CD4-positive, alpha-beta T cell (primary cell): ENCODE measurements at regions not wholly inside any gene's neighbourhood (a gene's known extent, or its start where the extent isn't known, plus 50 kb on each side); places are given as distances from the start of the nearest gene placed in this dataset.

Experiments
- ATAC-seq: fragments of 200-7000 bp; cut with Tn5 transposase; one replicate; pipeline ENCODE4 v1.10.0; 2022; ENCODE audit warnings: mild to moderate bottlenecking; ENCODE audit not compliant: poor library complexity
- CTCF ChIA-PET: fragments of 350-600 bp; sonication (Branson Sonifier 250); formaldehyde crosslinking; loops from one replicate; lab custom pipeline; 2021; ENCODE audit warnings: antibody characterized with exemption, inconsistent platforms; lab: Charles Lee
- POLR2A ChIA-PET: fragments of 350-600 bp; sonication (Branson Sonifier 250); formaldehyde crosslinking; loops from one replicate; lab custom pipeline; 2021; ENCODE audit warnings: antibody characterized with exemption, inconsistent platforms; lab: Charles Lee
- DNase-seq, 14 experiments: peaks; one replicate each; pipeline ENCODE4 v3.0.0-alpha.2; 2013 to 2020; ENCODE audit warnings: mixed read lengths in 2 of 14
- H3K27ac ChIP-seq, 2 donors: one replicate each; pipeline versions ENCODE4 v1.5.1 to v1.7.0; 2013; ENCODE audit warnings: low read length in 2 of 2, low read depth in 1 of 2, mild to moderate bottlenecking in 1 of 2
- H3K27me3 ChIP-seq, 2 experiments: 1 replicate in 1 of 2; 2 replicates in 1 of 2; pipeline versions ENCODE4 v1.6.1 to v1.7.0; 2013; ENCODE audit warnings: low read length in 2 of 2, control low read depth in 1 of 2, mild to moderate bottlenecking in 1 of 2, moderate library complexity in 1 of 2; ENCODE audit not compliant: insufficient read depth in 2 of 2, control insufficient read depth in 1 of 2
- H3K36me3 ChIP-seq: one replicate; pipeline ENCODE4 v1.6.1; 2013; ENCODE audit warnings: low read length, control low read depth; ENCODE audit not compliant: insufficient read depth
- H3K4me1 ChIP-seq: one replicate; pipeline ENCODE4 v1.6.1; 2013; ENCODE audit warnings: low read length, control low read depth; ENCODE audit not compliant: insufficient read depth
- H3K4me3 ChIP-seq: one replicate; pipeline ENCODE4 v1.5.1; 2013; ENCODE audit warnings: mild to moderate bottlenecking, low read length, moderate library complexity
- H3K9me3 ChIP-seq, 2 experiments: 1 replicate in 1 of 2; 2 replicates in 1 of 2; pipeline versions ENCODE4 v1.6.1 to v1.7.0; 2013; ENCODE audit warnings: low read length in 2 of 2, mild to moderate bottlenecking in 2 of 2, control low read depth in 1 of 2, moderate library complexity in 1 of 2; ENCODE audit not compliant: control insufficient read depth in 1 of 2, insufficient read depth in 1 of 2
- H3K27ac Mint-ChIP-seq: one replicate; pipeline ENCODE4 v1.8.0; 2020; ENCODE audit warnings: mixed read lengths
- H3K27me3 Mint-ChIP-seq: one replicate; pipeline ENCODE4 v1.8.0; 2021; ENCODE audit warnings: mixed read lengths
- H3K36me3 Mint-ChIP-seq: one replicate; pipeline ENCODE4 v1.8.0; 2021; ENCODE audit warnings: low read depth, mixed read lengths
- H3K4me1 Mint-ChIP-seq: one replicate; pipeline ENCODE4 v1.8.0; 2021; ENCODE audit warnings: low read depth, mixed read lengths
- H3K4me3 Mint-ChIP-seq: one replicate; pipeline ENCODE4 v1.8.0; 2020; ENCODE audit warnings: mild to moderate bottlenecking, mixed read lengths
- H3K9me3 Mint-ChIP-seq: one replicate; pipeline ENCODE4 v1.8.0; 2020; ENCODE audit warnings: mixed read lengths
- CTCF ChIP-seq: fragments of 200-600 bp; IDR thresholded peaks from one replicate; pipeline ENCODE4 v1.8.0; 2022; ENCODE audit warnings: antibody characterized with exemption, mild to moderate bottlenecking
- intact Hi-C, 2 experiments: fragments of 100-400 bp; cut with DNase I in 1 of 2; cut with micrococcal nuclease in 1 of 2; formaldehyde crosslinking; loops; one replicate each; pipeline versions ENCODE4 v1.15.1 to v1.9.0; 2023 to 2025; cut with DNase I, micrococcal nuclease

DNA sequence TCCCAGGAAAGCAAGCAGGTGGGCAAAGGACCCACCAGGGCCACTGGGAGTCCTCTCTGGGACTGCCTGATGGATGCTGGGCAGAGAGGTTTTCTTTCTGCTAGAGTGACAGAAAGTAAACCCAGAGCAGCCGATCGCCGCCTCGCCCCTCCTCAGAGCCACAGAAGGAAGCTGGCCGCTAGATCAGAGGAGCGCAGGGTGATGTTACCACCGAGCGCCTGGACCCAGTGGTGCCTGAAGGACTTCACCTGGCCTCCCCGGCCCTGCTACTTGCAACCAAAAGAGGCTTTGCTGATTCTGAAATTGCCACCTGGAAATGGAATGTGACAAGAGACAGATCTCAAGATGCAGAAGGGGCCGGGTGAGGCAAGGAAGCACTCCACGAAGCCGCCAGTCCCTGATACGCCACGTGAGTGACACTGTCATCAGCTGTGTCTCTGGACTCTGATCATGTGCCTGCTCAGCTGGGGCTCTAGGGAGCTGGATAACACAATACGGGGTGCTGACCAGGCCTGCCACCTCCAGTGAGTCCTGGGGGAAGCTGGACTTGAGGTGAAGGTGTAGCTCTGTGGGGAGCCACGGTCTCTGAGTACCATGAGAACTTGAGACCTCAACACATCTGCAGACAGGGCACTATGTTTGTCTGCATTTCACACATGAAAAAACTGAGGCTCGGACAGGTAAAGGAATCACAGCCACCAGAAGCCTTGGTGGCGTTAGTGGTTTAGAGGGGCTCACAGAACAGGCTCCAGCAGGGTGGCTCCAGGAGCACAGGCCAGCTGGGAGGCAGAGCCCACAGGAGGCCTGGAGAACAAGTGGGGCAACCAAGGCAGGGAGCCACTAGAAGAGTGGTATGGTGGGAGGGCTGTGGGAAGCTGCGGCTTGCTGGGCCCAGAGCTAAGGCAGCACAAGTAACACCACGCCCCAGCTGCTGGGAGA is 137.9 kb upstream of the PRR20G start:
- H3K4me1 Mint-ChIP-seq: no peaks in the 10 kb centered on the region
- CTCF ChIA-PET: no interaction called here
- H3K27me3 ChIP-seq: peaks cover 13 to 31% of the 10 kb centered on the region in 2 experiments
- no peaks in the 10 kb centered on the region for H3K9me3 Mint-ChIP-seq
- H3K4me3 ChIP-seq: no peak overlapping the region
- H3K27me3 Mint-ChIP-seq: peaks cover 64% of the 10 kb centered on the region
- no peak for TF ChIP-seq CTCF
- no peak for DNase-seq
- peaks cover 0 to 6% of the 10 kb centered on the region in 2 experiments for H3K9me3 ChIP-seq
- intact Hi-C loops: no loop called here
- ATAC-seq: no peak
- no peaks in the 10 kb centered on the region for H3K36me3 Mint-ChIP-seq
- no peaks in the 10 kb centered on the region for H3K36me3 ChIP-seq
- POLR2A ChIA-PET: no interaction called here
- H3K4me1 ChIP-seq: no peaks in the 10 kb centered on the region
- H3K4me3 Mint-ChIP-seq: no peak overlapping the region
- H3K27ac ChIP-seq: no peak overlapping the region
- H3K27ac Mint-ChIP-seq: no peak overlapping the region

- H3K4me1 ChIP-seq: no peaks in the 10 kb centered on the region
- H3K9me3 ChIP-seq: peaks cover 0 to 6% of the 10 kb centered on the region in 2 experiments
- Mint-ChIP-seq H3K27me3 (peaks cover 66% of the 10 kb centered on the region), H3K27ac (no peak overlapping the region), H3K4me1 (no peaks in the 10 kb centered on the region), H3K4me3 (no peak overlapping the region), H3K36me3 (no peaks in the 10 kb centered on the region), H3K9me3 (no peaks in the 10 kb centered on the region)
- H3K27ac ChIP-seq: no peak overlapping the region
- H3K27me3 ChIP-seq: peaks cover 15 to 36% of the 10 kb centered on the region in 2 experiments
- no peak for TF ChIP-seq CTCF
- intact Hi-C loops: no loop called here
- ATAC-seq (no peak), DNase-seq (no peak)
- no peaks in the 10 kb centered on the region for H3K36me3 ChIP-seq
- no peak overlapping the region for H3K4me3 ChIP-seq
- POLR2A ChIA-PET: no interaction called here
- CTCF ChIA-PET: no interaction called here
Observed at GRCh38 chr3:127424766-127425504, 137.1 kb upstream of the PRR20G start.

- H3K9me3 ChIP-seq: peaks cover 0 to 6% of the 10 kb centered on the region in 2 experiments
- Mint-ChIP-seq H3K27me3 (peaks cover 69% of the 10 kb centered on the region), H3K9me3 (no peaks in the 10 kb centered on the region), H3K27ac (no peak overlapping the region), H3K36me3 (no peaks in the 10 kb centered on the region), H3K4me3 (no peak overlapping the region), H3K4me1 (no peaks in the 10 kb centered on the region)
- no peak for DNase-seq
- no peaks in the 10 kb centered on the region for H3K4me1 ChIP-seq
- ChIA-PET POLR2A (no interaction called here), CTCF (no interaction called here)
- intact Hi-C loops: no loop called here
- H3K4me3 ChIP-seq: no peak overlapping the region
- no peak for TF ChIP-seq CTCF
- H3K36me3 ChIP-seq: no peaks in the 10 kb centered on the region
- ATAC-seq: no peak
- peaks cover 17 to 35% of the 10 kb centered on the region in 2 experiments for H3K27me3 ChIP-seq
- H3K27ac ChIP-seq: no peak overlapping the region
Observed at GRCh38 chr3:127423856-127424765, 136.3 kb upstream of the PRR20G start.
